H1 (cell line): ENCODE measurements at regions not wholly inside any gene's neighbourhood (a gene's known extent, or its start where the extent isn't known, plus 50 kb on each side); places are given as distances from the start of the nearest gene placed in this dataset.

ENCODE experiments used
- CTCF ChIA-PET: fragments of 300-600 bp; sonication (Branson Sonifier 250); formaldehyde crosslinking; loops from one replicate; lab custom pipeline; 2021; ENCODE audit not compliant: partially characterized antibody; lab: Charles Lee
- POLR2A ChIA-PET: fragments of 300-600 bp; sonication (Branson Sonifier 250); formaldehyde crosslinking; loops from one replicate; lab custom pipeline; 2021; ENCODE audit warnings: inconsistent platforms; ENCODE audit not compliant: partially characterized antibody; lab: Charles Lee
- DNase-seq, 2 experiments: peaks; one replicate each; pipeline versions ENCODE4 v3.0.0 to v3.0.0-alpha.2; 2010 to 2022; ENCODE audit warnings: low spot score in 2 of 2, low read depth in 1 of 2, mixed read lengths in 1 of 2
- FAIRE-seq: peaks from 2 replicates; lab custom pipeline; 2011; peaks lifted over from hg19 to GRCh38; lab: Jason Lieb, UNC
- H2AFZ ChIP-seq: 2 replicates; pipeline ENCODE4 v1.8.1; 2012; ENCODE audit warnings: low read length, inconsistent platforms
- H2AK5ac ChIP-seq: 2 replicates; pipeline ENCODE4 v1.6.1; 2013; ENCODE audit warnings: low read depth, low read length
- H2BK120ac ChIP-seq: replicated peaks from 2 replicates; pipeline ENCODE3; 2013; ENCODE audit warnings: low read depth, low read length, inconsistent platforms
- H2BK12ac ChIP-seq: 2 replicates; pipeline ENCODE4 v1.6.1; 2013; ENCODE audit warnings: low read depth, low read length
- H2BK15ac ChIP-seq: 2 replicates; pipeline ENCODE4 v1.6.1; 2013; ENCODE audit warnings: low read length
- H2BK20ac ChIP-seq: 2 replicates; pipeline ENCODE4 v1.6.1; 2013; ENCODE audit warnings: low read length
- H2BK5ac ChIP-seq: 2 replicates; pipeline ENCODE4 v1.6.1; 2013; ENCODE audit warnings: low read depth, low read length
- H3K14ac ChIP-seq: 2 replicates; pipeline ENCODE4 v1.6.1; 2013; ENCODE audit warnings: inconsistent platforms; ENCODE audit not compliant: insufficient read length
- H3K18ac ChIP-seq: 2 replicates; pipeline ENCODE4 v1.6.1; 2013; ENCODE audit warnings: low read length; ENCODE audit errors: extremely low read depth
- H3K23ac ChIP-seq: 2 replicates; pipeline ENCODE4 v1.6.1; 2013; ENCODE audit warnings: inconsistent platforms; ENCODE audit not compliant: insufficient read length
- H3K23me2 ChIP-seq: 2 replicates; pipeline ENCODE4 v1.6.1; 2013; ENCODE audit warnings: low read depth, low read length
- H3K27ac ChIP-seq: 2 replicates; pipeline ENCODE4 v1.6.1; 2011; ENCODE audit warnings: low read depth, low read length, inconsistent platforms
- H3K27me3 ChIP-seq, 4 experiments: replicated peaks in 1 of 4; 1 replicate in 1 of 4; 2 replicates in 3 of 4; pipeline versions ENCODE4 v1.6.1 to v1.8.1; 2011 to 2013; ENCODE audit warnings: low read length in 3 of 4, mild to moderate bottlenecking in 3 of 4, inconsistent platforms in 2 of 4, mixed read lengths in 2 of 4, moderate library complexity in 1 of 4; ENCODE audit not compliant: control insufficient read depth in 3 of 4, insufficient read depth in 3 of 4; ENCODE audit errors: extremely low read depth in 1 of 4
- H3K36me3 ChIP-seq, 4 experiments: 2 replicates each; pipeline versions ENCODE4 v1.6.1 to v1.8.1; 2011 to 2013; ENCODE audit warnings: mild to moderate bottlenecking in 4 of 4, low read length in 3 of 4, moderate library complexity in 2 of 4, control low read depth in 1 of 4, inconsistent platforms in 1 of 4; ENCODE audit not compliant: insufficient read depth in 4 of 4, control insufficient read depth in 2 of 4
- H3K4ac ChIP-seq: replicated peaks from 2 replicates; pipeline ENCODE3; 2013; ENCODE audit warnings: low read length, low read depth, mixed read lengths, inconsistent platforms; ENCODE audit not compliant: insufficient read length
- H3K4me1 ChIP-seq, 4 experiments: replicated peaks in 1 of 4; 1 replicate in 1 of 4; 2 replicates in 3 of 4; pipeline versions ENCODE4 v1.6.1 to v1.8.1; 2011 to 2013; ENCODE audit warnings: low read length in 3 of 4, inconsistent platforms in 2 of 4, mixed read lengths in 1 of 4; ENCODE audit not compliant: insufficient read depth in 4 of 4, control insufficient read depth in 3 of 4
- H3K4me2 ChIP-seq, 2 experiments: 2 replicates each; pipeline versions ENCODE4 v1.6.1 to v1.8.1; 2011 to 2013; ENCODE audit warnings: low read depth in 2 of 2, low read length in 2 of 2, control low read depth in 1 of 2, inconsistent platforms in 1 of 2, mild to moderate bottlenecking in 1 of 2; ENCODE audit not compliant: insufficient read depth in 1 of 2
- H3K4me3 ChIP-seq, 4 experiments: fragments of 200-600, 300-600 bp in 1 of 4; sonication (generic), shearing (Covaris generic), sonication (Bioruptor Twin) in 1 of 4; 2 replicates each; pipeline versions ENCODE4 v1.5.1 to v1.8.1; 2011 to 2016; ENCODE audit warnings: low read length in 4 of 4, low read depth in 3 of 4, control low read depth in 2 of 4, inconsistent platforms in 2 of 4, mild to moderate bottlenecking in 2 of 4, mixed read lengths in 1 of 4, moderate library complexity in 1 of 4; ENCODE audit not compliant: insufficient read depth in 2 of 4; ENCODE audit errors: extremely low read depth in 1 of 4
- H3K56ac ChIP-seq: replicated peaks from 2 replicates; pipeline ENCODE3; 2013; ENCODE audit warnings: low read depth, mild to moderate bottlenecking, mixed read lengths, low read length, inconsistent platforms; ENCODE audit not compliant: insufficient read length
- H3K79me1 ChIP-seq: 2 replicates; pipeline ENCODE4 v1.6.1; 2013; ENCODE audit warnings: low read depth, low read length, control low read depth
- H3K79me2 ChIP-seq, 2 experiments: 2 replicates each; pipeline versions ENCODE4 v1.6.1 to v1.8.1; 2012 to 2013; ENCODE audit warnings: low read length in 2 of 2, mild to moderate bottlenecking in 2 of 2, inconsistent platforms in 1 of 2; ENCODE audit not compliant: insufficient read depth in 2 of 2, control insufficient read depth in 1 of 2
- H3K9ac ChIP-seq, 4 experiments: replicated peaks in 1 of 4; 1 replicate in 1 of 4; 2 replicates in 3 of 4; pipeline versions ENCODE4 v1.6.1 to v1.8.1; 2011 to 2013; ENCODE audit warnings: low read depth in 3 of 4, low read length in 3 of 4, control low read depth in 2 of 4, mild to moderate bottlenecking in 2 of 4, moderate library complexity in 2 of 4, inconsistent platforms in 1 of 4; ENCODE audit errors: extremely low read depth in 1 of 4
- H3K9me3 ChIP-seq, 2 experiments: 2 replicates each; pipeline versions ENCODE4 v1.6.1 to v1.8.1; 2012 to 2013; ENCODE audit warnings: mild to moderate bottlenecking in 2 of 2, moderate library complexity in 2 of 2, control low read depth in 1 of 2, inconsistent platforms in 1 of 2, low read depth in 1 of 2, low read length in 1 of 2, mixed read lengths in 1 of 2; ENCODE audit not compliant: insufficient read depth in 2 of 2
- H4K20me1 ChIP-seq, 2 experiments: replicated peaks in 1 of 2; 2 replicates each; pipeline versions ENCODE3 to v1.8.1; 2011 to 2013; ENCODE audit warnings: inconsistent platforms in 2 of 2, low read length in 2 of 2, mild to moderate bottlenecking in 1 of 2; ENCODE audit not compliant: insufficient read depth in 2 of 2, control insufficient read depth in 1 of 2
- H4K5ac ChIP-seq: 2 replicates; pipeline ENCODE4 v1.6.1; 2013; ENCODE audit warnings: low read length, low read depth, mixed read lengths, inconsistent platforms; ENCODE audit not compliant: insufficient read length
- H4K8ac ChIP-seq: 2 replicates; pipeline ENCODE4 v1.8.0; 2013; ENCODE audit warnings: mild to moderate bottlenecking, moderate library complexity, low read length, inconsistent platforms; ENCODE audit not compliant: insufficient read depth; ENCODE audit errors: extremely low read depth
- H4K91ac ChIP-seq: replicated peaks from 2 replicates; pipeline ENCODE3; 2013; ENCODE audit warnings: low read length, mixed read lengths, inconsistent platforms; ENCODE audit not compliant: insufficient read length
- BACH1 ChIP-seq: IDR thresholded peaks from 2 replicates; pipeline ENCODE4 v1.6.1; 2012; ENCODE audit warnings: low read length, improper control_type of control experiment
- GABPA ChIP-seq: IDR thresholded peaks from 2 replicates; pipeline ENCODE4 v1.6.1; 2011; ENCODE audit warnings: mild to moderate bottlenecking, low read length, moderate library complexity, borderline replicate concordance; ENCODE audit not compliant: insufficient read depth
- SIRT6 ChIP-seq: IDR thresholded peaks from one replicate; pipeline ENCODE4 v1.7.1; 2012; ENCODE audit warnings: low read length, inconsistent platforms
- SIX5 ChIP-seq: IDR thresholded peaks from 2 replicates; pipeline ENCODE4 v1.6.1; 2011; ENCODE audit warnings: mild to moderate bottlenecking, low read depth, low read length
- WGBS, 2 experiments: shearing (Covaris generic) in 1 of 2; methylation state at CpG; one replicate each; pipeline versions ENCODE4 v1.1.6 to v1.1.7; 2013 to 2015; ENCODE audit warnings: low lambda C conversion rate in 2 of 2, mixed read lengths in 2 of 2, inconsistent platforms in 1 of 2, low coverage in 1 of 2, missing lambda C conversion rate in 1 of 2; ENCODE audit not compliant: insufficient replicate concordance in 2 of 2, insufficient coverage in 1 of 2, insufficient read length in 1 of 2; ENCODE audit errors: extremely low coverage in 1 of 2, missing lambda C conversion rate in 1 of 2; 5-methylcytosine and 5-hydroxymethylcytosine counted together

- Histone ChIP-seq H3K36me3 (no peaks in the 10 kb centered on the region), H4K8ac (no peak overlapping the region), H2BK20ac (0 out of 2 replicates have a peak overlapping the region, but pooled peaks have one; percentile 32), H2BK15ac (0 out of 2 replicates have a peak overlapping the region, but pooled peaks have one; percentile 92), H4K5ac (no peak overlapping the region), H3K23ac (no peak overlapping the region), H3K27ac (no peak overlapping the region), H3K23me2 (no peaks in the 10 kb centered on the region), H2AK5ac (no peak overlapping the region), H2BK120ac (no peak overlapping the region), H3K4me2 (peak overlapping the region; percentile 7 to 22; a peak in 2 of 4 replicates), H2BK12ac (no peak overlapping the region), H3K9ac (no peak overlapping the region), H3K4ac (no peak overlapping the region), H3K56ac (no peak overlapping the region), H3K9me3 (no peaks in the 10 kb centered on the region), H2AFZ (no peak overlapping the region), H3K4me1 (peaks cover 0 to 4% (median 1%) of the 10 kb centered on the region in 4 experiments; a peak in 1 of 7 replicates), H3K27me3 (no peaks in the 10 kb centered on the region), H4K20me1 (no peaks in the 10 kb centered on the region), H4K91ac (no peak overlapping the region), H3K79me1 (no peaks in the 10 kb centered on the region), H3K18ac (no peak overlapping the region; the same call in 1 of the 2 replicates), H3K14ac (no peak overlapping the region), H2BK5ac (no peak overlapping the region), H3K79me2 (no peaks in the 10 kb centered on the region), H3K4me3 (no peak overlapping the region)
- DNase-seq (no peak), FAIRE-seq (no peak)
- CTCF ChIA-PET = interaction anchor here (1.0 kb wide), 1 partner anchor 15 kb away, joined by 3 read pairs; no protein-coding TSS in a partner anchor
- TF ChIP-seq BACH1 (no peak), GABPA (no peak), SIRT6 (no peak), SIX5 (no peak)
- 90% methylated on average over 3 of the region's 3 CpGs; no CpG with 5 or more reads in 1 of the 2 experiments for WGBS, 2 experiments
- POLR2A ChIA-PET = no interaction called here
Measured at GRCh38 chr3:35505772-35506171, 133.6 kb upstream of the ARPP21 start.
